Calu3 (cell line): ENCODE measurements at regions not wholly inside any gene's neighbourhood (a gene's known extent, or its start where the extent isn't known, plus 50 kb on each side); places are given as distances from the start of the nearest gene placed in this dataset.
"Not testable (repeated sequence)": the region's sequence is repeated elsewhere in the genome, so short reads cannot be mapped to it uniquely, and the experiment has no call there.

Source experiments
- BruUV-seq: library from RNA; stranded (reverse); fragments of 400-500 nt; replicated peaks from 2 replicates; lab custom pipeline; 2021; lab: Mats Ljungman, UMichigan
- CTCF ChIA-PET: fragments of 300-600 bp; sonication (Branson Sonifier 250); formaldehyde crosslinking; loops from one replicate; lab custom pipeline; 2022; ENCODE audit warnings: antibody characterized with exemption; lab: Charles Lee
- DNase-seq: peaks from one replicate; pipeline ENCODE4 v3.0.0; 2022
- H3K27ac Mint-ChIP-seq: one replicate; pipeline ENCODE4 v1.8.0; 2022; ENCODE audit warnings: mixed read lengths; ENCODE audit not compliant: unreplicated experiment
- H3K27me3 Mint-ChIP-seq: one replicate; pipeline ENCODE4 v1.8.0; 2022; ENCODE audit warnings: mixed read lengths; ENCODE audit not compliant: unreplicated experiment
- H3K36me3 Mint-ChIP-seq: one replicate; pipeline ENCODE4 v1.8.0; 2022; ENCODE audit warnings: mild to moderate bottlenecking, moderate library complexity, mixed read lengths; ENCODE audit not compliant: insufficient read depth, unreplicated experiment
- H3K4me1 Mint-ChIP-seq: one replicate; pipeline ENCODE4 v1.8.0; 2022; ENCODE audit warnings: mild to moderate bottlenecking, low read depth, mixed read lengths; ENCODE audit not compliant: unreplicated experiment
- H3K4me3 Mint-ChIP-seq: one replicate; pipeline ENCODE4 v1.8.0; 2022; ENCODE audit warnings: mild to moderate bottlenecking, low read depth, moderate library complexity, mixed read lengths; ENCODE audit not compliant: unreplicated experiment
- H3K9me3 Mint-ChIP-seq: one replicate; pipeline ENCODE4 v1.8.0; 2022; ENCODE audit warnings: low read depth, mixed read lengths; ENCODE audit not compliant: unreplicated experiment
- CTCF ChIP-seq: fragments of 200-600 bp; IDR thresholded peaks from one replicate; pipeline ENCODE4 v1.8.0; 2022; ENCODE audit warnings: antibody characterized with exemption; ENCODE audit not compliant: unreplicated experiment
- intact Hi-C: fragments of 100-400 bp; cut with micrococcal nuclease; formaldehyde crosslinking; loops from one replicate; pipeline ENCODE4 v1.10.0; 2022; ENCODE audit not compliant: unreplicated experiment

DNA sequence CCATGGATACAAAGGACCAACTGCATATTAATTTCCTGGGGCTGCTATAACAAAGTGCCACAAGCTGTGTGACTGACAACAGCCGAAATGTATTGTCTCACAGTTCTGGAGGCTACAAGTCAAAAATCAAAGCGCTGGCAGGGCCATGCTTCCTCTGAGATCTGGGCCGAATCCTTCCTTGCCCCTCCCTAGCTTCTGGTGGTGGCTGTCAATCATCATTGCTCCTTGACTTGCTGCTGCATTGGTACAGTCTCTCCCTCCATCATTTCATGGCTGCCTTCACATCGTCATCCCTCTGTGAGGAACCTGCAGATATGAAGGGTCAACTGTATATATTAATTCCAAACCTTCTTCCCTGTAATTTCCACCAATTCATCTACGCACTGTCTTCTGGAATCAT lies 118.3 kb downstream of the EXOC5 start:
- no peaks in the 10 kb centered on the region for H3K36me3 Mint-ChIP-seq
- no peak for DNase-seq
- no TSS peak for BruUV-seq
- no peak overlapping the region for H3K27ac Mint-ChIP-seq
- TF ChIP-seq CTCF, result no peak
- H3K27me3 Mint-ChIP-seq, result peaks cover 51% of the 10 kb centered on the region
- no peak overlapping the region for H3K4me3 Mint-ChIP-seq
- CTCF ChIA-PET, result no interaction called here
- no peaks in the 10 kb centered on the region for H3K9me3 Mint-ChIP-seq
- intact Hi-C loops, result no loop called here
- H3K4me1 Mint-ChIP-seq, result no peaks in the 10 kb centered on the region

- CTCF ChIA-PET, result interaction anchor here (1.2 kb wide), 1 partner anchor 10 kb away, joined by 3 read pairs; no protein-coding TSS in a partner anchor
- Mint-ChIP-seq H3K36me3 (no peaks in the 10 kb centered on the region), H3K4me1 (no peaks in the 10 kb centered on the region), H3K4me3 (no peak overlapping the region), H3K27me3 (peaks cover 57% of the 10 kb centered on the region), H3K27ac (no peak overlapping the region), H3K9me3 (no peaks in the 10 kb centered on the region)
- TF ChIP-seq CTCF, result no peak
- DNase-seq, result no peak
- no TSS peak for BruUV-seq
- intact Hi-C loops, result no loop called here
These were observed 129.5 kb downstream of the EXOC5 start for GRCh38 chr14:57139173-57139572.

GRCh38 chr14:57136669-57137328 lies 131.9 kb downstream of the EXOC5 start:
- H3K9me3 Mint-ChIP-seq, result no peaks in the 10 kb centered on the region
- H3K27ac Mint-ChIP-seq, result no peak overlapping the region
- H3K27me3 Mint-ChIP-seq, result peaks cover 33% of the 10 kb centered on the region
- CTCF ChIA-PET, result no interaction called here
- H3K4me1 Mint-ChIP-seq, result no peaks in the 10 kb centered on the region
- H3K36me3 Mint-ChIP-seq, result no peaks in the 10 kb centered on the region
- no peak overlapping the region for H3K4me3 Mint-ChIP-seq
- no peak for TF ChIP-seq CTCF
- no peak for DNase-seq
- no TSS peak for BruUV-seq
- intact Hi-C loops, result no loop called here

DNA sequence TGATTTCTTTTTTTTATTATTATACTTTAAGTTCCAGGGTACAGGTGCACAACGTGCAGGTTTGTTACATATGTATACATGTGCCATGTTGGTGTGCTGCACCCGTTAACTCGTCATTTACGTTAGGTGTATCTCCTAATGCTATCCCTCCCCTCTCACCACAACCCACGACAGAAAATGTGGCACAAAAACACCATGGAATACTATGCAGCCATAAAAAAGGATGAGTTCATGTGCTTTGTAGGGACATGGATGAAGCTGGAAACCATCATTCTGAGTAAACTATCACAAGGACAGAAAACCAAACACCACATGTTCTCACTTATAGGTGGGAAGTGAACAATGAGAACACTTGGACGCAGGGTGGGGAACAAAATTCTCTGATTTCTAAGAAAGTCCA lies 140.9 kb downstream of the EXOC5 start:
- H3K27ac Mint-ChIP-seq, BruUV-seq, intact Hi-C loops, H3K4me1 Mint-ChIP-seq, DNase-seq, H3K36me3 Mint-ChIP-seq, H3K4me3 Mint-ChIP-seq, H3K9me3 Mint-ChIP-seq, CTCF ChIA-PET, H3K27me3 Mint-ChIP-seq: not testable (repeated sequence)

DNA sequence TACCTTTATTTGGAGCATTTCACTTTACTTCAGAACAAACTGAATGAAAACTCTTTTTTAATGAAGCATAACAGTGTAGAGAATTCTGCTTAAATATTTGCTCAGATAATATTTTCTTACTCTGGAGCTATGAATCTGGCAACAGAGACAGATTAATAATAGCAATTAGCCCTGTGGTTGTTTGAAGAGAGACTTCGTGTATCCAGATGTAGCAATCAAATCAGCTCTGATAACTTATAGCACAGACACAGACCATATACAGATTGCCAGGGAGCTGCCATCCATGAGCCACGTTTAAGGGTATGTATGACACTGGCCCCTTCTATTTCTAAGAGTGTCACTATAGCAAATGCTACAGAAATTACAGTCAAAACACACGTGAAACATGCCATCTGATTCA lies 146.6 kb downstream of the EXOC5 start:
- BruUV-seq, result no TSS peak
- intact Hi-C loops, result no loop called here
- Mint-ChIP-seq H3K27ac (no peak overlapping the region), H3K9me3 (no peaks in the 10 kb centered on the region), H3K27me3 (peaks cover 8% of the 10 kb centered on the region), H3K36me3 (no peaks in the 10 kb centered on the region), H3K4me1 (no peaks in the 10 kb centered on the region), H3K4me3 (no peak overlapping the region)
- CTCF ChIA-PET, result no interaction called here
- no peak for DNase-seq
- TF ChIP-seq CTCF, result no peak

DNA sequence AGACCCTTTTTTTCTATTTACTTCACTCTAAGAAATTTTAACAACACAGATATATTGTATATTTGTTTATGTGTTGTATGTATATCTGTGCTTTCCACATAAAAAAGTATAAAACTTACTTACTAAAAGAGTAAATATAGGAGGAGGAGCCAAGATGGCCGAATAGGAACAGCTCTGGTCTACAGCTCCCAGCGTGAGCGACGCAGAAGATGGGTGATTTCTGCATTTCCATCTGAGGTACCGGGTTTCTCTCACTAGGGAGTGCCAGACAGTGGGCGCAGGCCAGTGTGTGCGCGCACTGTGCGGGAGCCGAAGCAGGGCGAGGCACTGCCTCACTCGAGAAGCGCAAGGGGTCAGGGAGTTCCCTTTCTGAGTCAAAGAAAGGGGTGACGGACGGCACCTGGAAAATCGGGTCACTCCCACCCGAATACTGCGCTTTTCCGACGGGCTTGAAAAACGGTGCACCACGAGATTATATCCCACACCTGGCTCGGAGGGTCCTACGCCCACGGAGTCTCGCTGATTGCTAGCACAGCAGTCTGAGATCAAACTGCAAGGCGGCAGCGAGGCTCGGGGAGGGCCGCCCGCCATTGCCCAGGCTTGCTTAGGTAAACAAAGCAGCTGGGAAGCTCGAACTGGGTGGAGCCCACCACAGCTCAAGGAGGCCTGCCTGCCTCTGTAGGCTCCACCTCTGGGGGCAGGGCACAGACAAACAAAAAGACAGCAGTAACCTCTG lies 156.5 kb downstream of the EXOC5 start:
- CTCF ChIA-PET, H3K9me3 Mint-ChIP-seq, H3K27ac Mint-ChIP-seq, H3K27me3 Mint-ChIP-seq, H3K36me3 Mint-ChIP-seq, DNase-seq, H3K4me1 Mint-ChIP-seq, BruUV-seq, intact Hi-C loops: not testable (repeated sequence)
- peak overlapping the region; percentile 63 for H3K4me3 Mint-ChIP-seq

DNA sequence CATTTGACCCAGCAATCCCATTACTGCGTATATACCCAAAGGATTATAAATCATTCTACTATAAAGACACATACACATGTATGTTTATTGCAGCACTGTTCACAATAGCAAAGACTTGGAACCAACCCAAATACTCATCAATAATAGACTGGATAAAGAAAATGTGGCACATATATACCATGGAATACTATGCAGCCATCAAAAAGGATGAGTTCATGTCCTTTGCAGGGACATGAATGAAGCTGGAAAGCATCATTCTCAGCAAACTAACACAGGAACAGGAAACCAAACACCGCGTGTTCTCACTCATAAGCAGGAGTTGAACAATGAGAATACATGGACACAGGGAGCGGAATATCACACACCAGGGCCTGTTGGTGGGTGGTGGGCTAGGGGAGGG lies 158.3 kb downstream of the EXOC5 start:
- H3K27ac Mint-ChIP-seq, DNase-seq, H3K4me3 Mint-ChIP-seq, H3K36me3 Mint-ChIP-seq, intact Hi-C loops, H3K9me3 Mint-ChIP-seq, H3K27me3 Mint-ChIP-seq, H3K4me1 Mint-ChIP-seq, BruUV-seq, CTCF ChIA-PET: not testable (repeated sequence)
